Ishikawa (cell line): ENCODE measurements at regions not wholly inside any gene's neighbourhood (a gene's known extent, or its start where the extent isn't known, plus 50 kb on each side); places are given as distances from the start of the nearest gene placed in this dataset.

ENCODE experiments used
- CEBPB ChIP-seq: IDR thresholded peaks from 2 replicates; pipeline ENCODE4 v1.6.1; 2012
- RAD21 ChIP-seq: IDR thresholded peaks from 2 replicates; pipeline ENCODE4 v1.6.1; 2012; ENCODE audit warnings: low read depth
- TAF1 ChIP-seq: IDR thresholded peaks from 2 replicates; pipeline ENCODE4 v1.6.1; 2012; ENCODE audit warnings: low read depth, mild to moderate bottlenecking
- ZBTB7A ChIP-seq: IDR thresholded peaks from 2 replicates; pipeline ENCODE4 v1.6.1; 2012; ENCODE audit warnings: low read depth
- TF ChIP-seq, protein P1 (sequence below): IDR thresholded peaks from 2 replicates; pipeline ENCODE4 v1.6.1; 2012; ENCODE audit warnings: low read depth, mild to moderate bottlenecking
- TF ChIP-seq, protein P2 (sequence below): IDR thresholded peaks from 2 replicates; pipeline ENCODE4 v1.6.1; 2012

DNA sequence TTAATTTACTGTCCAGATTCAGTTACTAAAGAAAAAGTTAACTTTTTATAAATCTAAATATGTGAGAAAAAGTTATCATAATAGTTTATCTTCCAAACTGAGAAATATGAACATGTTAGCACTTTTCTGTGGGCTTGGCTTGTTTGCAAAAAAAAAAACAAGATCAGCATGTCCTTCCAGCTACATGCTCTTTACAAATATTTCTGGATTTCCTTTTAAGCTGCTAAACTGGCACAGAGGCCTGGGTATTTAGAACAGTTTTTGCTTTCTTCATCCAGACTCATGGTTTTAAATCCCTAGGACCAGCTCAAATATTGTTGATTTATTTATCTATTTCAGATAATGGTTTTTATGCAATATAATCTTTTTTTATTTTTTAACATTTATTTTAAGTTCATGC lies 1444.5 kb upstream of the FLRT2 start:
- TF ChIP-seq, protein P1, sequence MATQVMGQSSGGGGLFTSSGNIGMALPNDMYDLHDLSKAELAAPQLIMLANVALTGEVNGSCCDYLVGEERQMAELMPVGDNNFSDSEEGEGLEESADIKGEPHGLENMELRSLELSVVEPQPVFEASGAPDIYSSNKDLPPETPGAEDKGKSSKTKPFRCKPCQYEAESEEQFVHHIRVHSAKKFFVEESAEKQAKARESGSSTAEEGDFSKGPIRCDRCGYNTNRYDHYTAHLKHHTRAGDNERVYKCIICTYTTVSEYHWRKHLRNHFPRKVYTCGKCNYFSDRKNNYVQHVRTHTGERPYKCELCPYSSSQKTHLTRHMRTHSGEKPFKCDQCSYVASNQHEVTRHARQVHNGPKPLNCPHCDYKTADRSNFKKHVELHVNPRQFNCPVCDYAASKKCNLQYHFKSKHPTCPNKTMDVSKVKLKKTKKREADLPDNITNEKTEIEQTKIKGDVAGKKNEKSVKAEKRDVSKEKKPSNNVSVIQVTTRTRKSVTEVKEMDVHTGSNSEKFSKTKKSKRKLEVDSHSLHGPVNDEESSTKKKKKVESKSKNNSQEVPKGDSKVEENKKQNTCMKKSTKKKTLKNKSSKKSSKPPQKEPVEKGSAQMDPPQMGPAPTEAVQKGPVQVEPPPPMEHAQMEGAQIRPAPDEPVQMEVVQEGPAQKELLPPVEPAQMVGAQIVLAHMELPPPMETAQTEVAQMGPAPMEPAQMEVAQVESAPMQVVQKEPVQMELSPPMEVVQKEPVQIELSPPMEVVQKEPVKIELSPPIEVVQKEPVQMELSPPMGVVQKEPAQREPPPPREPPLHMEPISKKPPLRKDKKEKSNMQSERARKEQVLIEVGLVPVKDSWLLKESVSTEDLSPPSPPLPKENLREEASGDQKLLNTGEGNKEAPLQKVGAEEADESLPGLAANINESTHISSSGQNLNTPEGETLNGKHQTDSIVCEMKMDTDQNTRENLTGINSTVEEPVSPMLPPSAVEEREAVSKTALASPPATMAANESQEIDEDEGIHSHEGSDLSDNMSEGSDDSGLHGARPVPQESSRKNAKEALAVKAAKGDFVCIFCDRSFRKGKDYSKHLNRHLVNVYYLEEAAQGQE = no peak
- no peak for TF ChIP-seq TAF1
- no peak for TF ChIP-seq CEBPB
- TF ChIP-seq RAD21 = no peak
- TF ChIP-seq, protein P2, sequence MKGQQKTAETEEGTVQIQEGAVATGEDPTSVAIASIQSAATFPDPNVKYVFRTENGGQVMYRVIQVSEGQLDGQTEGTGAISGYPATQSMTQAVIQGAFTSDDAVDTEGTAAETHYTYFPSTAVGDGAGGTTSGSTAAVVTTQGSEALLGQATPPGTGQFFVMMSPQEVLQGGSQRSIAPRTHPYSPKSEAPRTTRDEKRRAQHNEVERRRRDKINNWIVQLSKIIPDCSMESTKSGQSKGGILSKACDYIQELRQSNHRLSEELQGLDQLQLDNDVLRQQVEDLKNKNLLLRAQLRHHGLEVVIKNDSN = no peak
- no peak for TF ChIP-seq ZBTB7A
